ENCODE measurements at regions not wholly inside any gene's neighbourhood (a gene's known extent, or its start where the extent isn't known, plus 50 kb on each side); places are given as distances from the start of the nearest gene placed in this dataset.

DNA sequence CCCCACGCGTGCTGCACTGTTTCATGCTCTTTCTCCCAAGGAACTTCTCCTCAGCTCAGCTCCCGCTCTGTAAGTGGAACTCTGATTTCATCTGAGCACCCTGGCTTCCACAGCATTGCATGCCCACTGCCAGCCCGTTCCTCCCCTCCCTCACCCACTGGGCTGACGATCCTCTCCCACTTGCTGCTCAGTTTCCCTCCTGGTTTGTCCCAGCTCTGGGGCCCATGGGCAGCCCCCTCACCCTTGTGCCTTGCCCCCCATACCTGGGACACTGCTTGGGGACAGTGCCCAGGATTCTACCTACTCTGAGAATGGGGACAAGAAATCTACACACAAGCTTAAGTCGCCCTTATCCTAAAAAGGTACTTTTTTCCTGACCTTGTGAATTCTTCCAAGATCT lies 115.9 kb upstream of the C1QTNF9B start:
- Histone ChIP-seq H3K36me3 (replicated peaks in 1 of 2; ENCODE audit: control insufficient read depth in 1 of 2, insufficient read depth in 2 of 2, low read length in 2 of 2) (no peaks in the 10 kb centered on the region), H3K79me2 (ENCODE audit: insufficient read depth, low read length) (no peaks in the 10 kb centered on the region), H3K4me2 (replicated peaks; ENCODE audit: extremely low read depth, low read length, poor library complexity, severe bottlenecking) (no peak overlapping the region), H3K4me3 (replicated peaks in 1 of 3; ENCODE audit: low read depth in 2 of 3, low read length in 3 of 3) (no peak overlapping the region), H4K20me1 (ENCODE audit: insufficient read depth, low read length) (no peaks in the 10 kb centered on the region), H3K4me1 (ENCODE audit: control insufficient read depth in 1 of 2, insufficient read depth in 2 of 2, low read length in 2 of 2) (no peaks in the 10 kb centered on the region), H2AFZ (ENCODE audit: insufficient read depth, low read depth, low read length, poor library complexity, severe bottlenecking) (no peak overlapping the region), H3K27me3 (ENCODE audit: control insufficient read depth in 2 of 2, insufficient read depth in 2 of 2, low read length in 2 of 2) (no peaks in the 10 kb centered on the region), H3K9me3 (replicated peaks in 1 of 2; ENCODE audit: control insufficient read depth in 1 of 2, insufficient read depth in 1 of 2, low read length in 2 of 2) (no peaks in the 10 kb centered on the region), H3K9ac (ENCODE audit: insufficient read depth, low read length, poor library complexity, severe bottlenecking) (no peak overlapping the region), H3K27ac (ENCODE audit: low read depth in 1 of 2, low read length in 2 of 2) (no peak overlapping the region)
- peaks cover 0 to 7% (median 4%) of the 10 kb centered on the region in 3 donors for H3K27me3 Mint-ChIP-seq (ENCODE audit: low read depth in 3 of 3)
- H3K9me3 Mint-ChIP-seq, result no peaks in the 10 kb centered on the region
- WGBS (ENCODE audit: insufficient coverage), result 85% methylated on average over 5 of the region's 6 CpGs
- TF ChIP-seq CTCF (IDR thresholded peaks at IDR 0.05), result no peak
- H3K36me3 Mint-ChIP-seq, result no peaks in the 10 kb centered on the region
- intact Hi-C loops (cut with micrococcal nuclease), result no loop called here
- no peak for DNase-seq
- H3K4me3 Mint-ChIP-seq, result no peak overlapping the region
- H3K4me1 Mint-ChIP-seq, result no peaks in the 10 kb centered on the region
- H3K27ac Mint-ChIP-seq, result no peak overlapping the region

DNA sequence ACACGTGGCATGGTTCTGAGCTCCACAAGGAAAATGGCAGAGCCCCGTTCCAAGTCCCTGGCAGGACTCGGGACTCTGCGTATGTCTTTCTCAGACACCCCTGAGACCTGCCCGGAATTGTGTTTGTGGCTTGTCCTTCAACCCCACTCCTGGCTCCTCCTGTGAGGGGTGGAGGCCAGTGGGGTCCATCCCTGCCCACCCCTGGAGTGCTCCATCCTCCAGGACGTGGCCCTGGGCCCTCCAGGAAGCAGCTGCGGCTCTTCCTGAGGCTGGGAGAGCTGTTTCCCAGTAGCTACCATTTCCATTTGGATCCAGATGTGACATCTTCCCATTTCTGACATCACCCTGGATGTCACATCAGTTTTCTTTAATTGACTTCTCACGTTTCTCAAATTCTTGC lies 118.7 kb upstream of the C1QTNF9B start:
- Mint-ChIP-seq H3K27me3 (ENCODE audit: low read depth in 3 of 3) (peaks cover 0 to 7% (median 3%) of the 10 kb centered on the region in 3 donors), H3K4me1 (no peaks in the 10 kb centered on the region), H3K9me3 (no peaks in the 10 kb centered on the region), H3K36me3 (no peaks in the 10 kb centered on the region), H3K4me3 (no peak overlapping the region), H3K27ac (no peak overlapping the region)
- Histone ChIP-seq H3K4me3 (replicated peaks in 1 of 3; ENCODE audit: low read depth in 2 of 3, low read length in 3 of 3) (no peak overlapping the region), H3K27ac (ENCODE audit: low read depth in 1 of 2, low read length in 2 of 2) (no peak overlapping the region), H3K36me3 (replicated peaks in 1 of 2; ENCODE audit: control insufficient read depth in 1 of 2, insufficient read depth in 2 of 2, low read length in 2 of 2) (no peaks in the 10 kb centered on the region), H3K4me1 (ENCODE audit: control insufficient read depth in 1 of 2, insufficient read depth in 2 of 2, low read length in 2 of 2) (no peaks in the 10 kb centered on the region), H3K4me2 (replicated peaks; ENCODE audit: extremely low read depth, low read length, poor library complexity, severe bottlenecking) (no peak overlapping the region), H3K9ac (ENCODE audit: insufficient read depth, low read length, poor library complexity, severe bottlenecking) (no peak overlapping the region), H3K9me3 (replicated peaks in 1 of 2; ENCODE audit: control insufficient read depth in 1 of 2, insufficient read depth in 1 of 2, low read length in 2 of 2) (no peaks in the 10 kb centered on the region), H3K79me2 (ENCODE audit: insufficient read depth, low read length) (no peaks in the 10 kb centered on the region), H4K20me1 (ENCODE audit: insufficient read depth, low read length) (no peaks in the 10 kb centered on the region), H3K27me3 (ENCODE audit: control insufficient read depth in 2 of 2, insufficient read depth in 2 of 2, low read length in 2 of 2) (no peaks in the 10 kb centered on the region), H2AFZ (ENCODE audit: insufficient read depth, low read depth, low read length, poor library complexity, severe bottlenecking) (no peak overlapping the region)
- WGBS (ENCODE audit: insufficient coverage), result 90% methylated on average over 8 of the region's 8 CpGs
- intact Hi-C loops (cut with micrococcal nuclease), result no loop called here
- no peak for DNase-seq
- no peak for TF ChIP-seq CTCF (IDR thresholded peaks at IDR 0.05)
